GM19463 (cell line): ENCODE measurements at regions not wholly inside any gene's neighbourhood (a gene's known extent, or its start where the extent isn't known, plus 50 kb on each side); places are given as distances from the start of the nearest gene placed in this dataset.
"Not testable (repeated sequence)": the region's sequence is repeated elsewhere in the genome, so short reads cannot be mapped to it uniquely, and the experiment has no call there.

ENCODE experiments used
- ATAC-seq: cut with Tn5 transposase; IDR thresholded peaks from one replicate; pipeline ENCODE4 v1.9.1; 2021; ENCODE audit warnings: mild to moderate bottlenecking, moderate library complexity; ENCODE audit not compliant: unreplicated experiment

GRCh38 chr20:30895354-30895711 is 362.1 kb upstream of the DEFB115 start:
- ATAC-seq = not testable (repeated sequence)

DNA sequence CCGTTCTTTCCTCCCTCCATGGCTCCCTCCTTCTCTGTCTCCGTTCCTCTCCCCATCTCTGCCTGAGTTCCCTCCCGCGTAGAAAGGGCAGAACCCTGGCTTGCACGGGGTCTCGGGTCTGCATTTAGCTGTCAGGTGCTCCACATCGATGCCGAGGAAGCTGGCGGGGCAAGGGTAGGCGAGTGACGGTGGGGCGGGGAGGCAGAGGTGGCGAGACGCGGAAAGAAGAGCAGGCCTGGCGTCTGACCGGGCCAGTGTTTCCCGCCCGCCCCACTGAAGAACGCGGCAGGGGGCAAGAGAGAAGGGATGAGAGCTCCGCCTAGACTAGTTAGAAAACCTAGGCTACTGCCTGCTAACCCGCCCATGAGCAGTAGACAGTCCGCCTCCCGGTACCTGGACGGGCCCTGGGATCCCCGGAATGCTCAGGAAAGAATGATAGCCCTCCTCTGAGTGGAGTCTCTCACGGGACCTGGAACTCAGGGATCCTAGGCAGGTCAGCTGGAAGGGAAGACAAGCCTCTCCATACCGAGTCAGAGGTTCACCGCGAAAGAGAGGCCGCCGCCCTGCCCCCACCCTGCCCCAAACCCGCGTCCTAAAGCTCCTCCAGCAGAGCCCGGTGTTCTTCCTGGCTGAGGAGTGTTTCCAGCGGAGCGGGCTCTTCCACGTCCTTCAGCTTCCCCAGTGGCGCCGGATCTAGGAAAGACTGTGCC is 357.9 kb upstream of the DEFB115 start:
- not testable (repeated sequence) for ATAC-seq

GRCh38 chr20:30900080-30900719 is 357.3 kb upstream of the DEFB115 start:
- not testable (repeated sequence) for ATAC-seq

DNA sequence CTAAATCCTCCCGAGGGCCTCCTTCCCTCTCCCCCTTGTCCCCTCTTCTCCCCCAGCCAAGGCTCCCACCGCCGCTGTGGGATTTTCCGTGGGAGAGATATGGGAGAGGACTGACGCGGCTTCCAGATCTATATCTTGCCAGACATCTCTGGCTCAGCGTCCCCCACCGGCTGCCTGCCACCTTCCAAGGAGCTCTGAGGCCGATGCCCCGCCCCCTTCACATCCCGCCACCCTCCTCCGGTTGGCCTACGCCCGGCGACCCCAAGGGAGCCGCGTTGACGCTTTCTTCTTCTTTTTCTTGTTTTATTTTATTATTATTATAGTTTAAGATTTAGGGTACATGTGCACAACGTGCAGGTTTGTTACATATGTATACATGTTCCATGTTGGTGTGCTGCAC is 352.2 kb upstream of the DEFB115 start:
- not testable (repeated sequence) for ATAC-seq

GRCh38 chr20:30910937-30911725 is 346.3 kb upstream of the DEFB115 start:
- no peak for ATAC-seq

GRCh38 chr20:30911832-30912660 is 345.4 kb upstream of the DEFB115 start:
- ATAC-seq = not testable (repeated sequence)

GRCh38 chr20:30912661-30913026 is 344.8 kb upstream of the DEFB115 start:
- not testable (repeated sequence) for ATAC-seq

GRCh38 chr20:30916404-30916803 is 341.1 kb upstream of the DEFB115 start:
- ATAC-seq = not testable (repeated sequence)

- ATAC-seq = no peak
These were observed 337.8 kb upstream of the DEFB115 start for GRCh38 chr20:30919514-30920188.

GRCh38 chr20:30921286-30922071 is 336.0 kb upstream of the DEFB115 start:
- no peak for ATAC-seq

DNA sequence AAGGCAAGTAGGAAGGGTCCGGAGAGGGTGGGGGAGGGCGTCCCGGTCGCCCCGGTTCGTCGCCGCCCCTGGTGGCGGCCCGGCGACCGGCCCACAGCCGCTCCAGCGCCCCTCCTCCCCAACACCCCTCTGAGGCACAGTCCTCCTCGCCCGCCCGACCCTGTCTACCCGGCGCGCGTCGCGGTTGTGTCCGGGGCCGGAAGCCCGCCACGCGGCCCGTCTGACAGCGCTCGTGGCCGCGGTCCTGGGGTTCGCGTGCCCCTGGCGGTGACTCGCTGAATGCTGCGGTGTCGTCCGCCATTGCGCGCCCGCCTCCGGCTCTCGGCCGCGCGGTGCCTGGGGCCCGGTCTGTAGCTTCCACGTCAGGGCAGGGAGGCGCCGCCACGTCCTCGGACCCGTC is 335.3 kb upstream of the DEFB115 start:
- no peak for ATAC-seq

DNA sequence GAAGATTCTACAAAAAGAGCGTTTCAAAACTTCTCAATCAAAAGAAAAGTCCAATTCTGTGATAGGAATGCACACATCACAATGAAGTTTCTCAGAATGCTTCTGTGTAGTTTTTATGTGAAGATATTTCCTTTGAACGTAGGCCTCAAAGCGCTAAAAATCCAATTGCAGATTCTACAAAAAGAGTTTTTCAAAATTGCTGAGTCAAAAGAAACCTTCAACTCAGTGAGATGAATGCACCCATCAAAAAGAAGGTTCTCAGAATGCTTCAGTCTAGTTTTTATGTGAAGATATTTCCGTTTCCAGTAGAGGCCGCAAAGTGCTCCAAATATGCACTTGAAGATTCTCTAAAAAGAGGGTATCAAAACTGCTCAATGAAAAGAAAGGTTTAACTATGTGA is 319.7 kb upstream of the DEFB115 start:
- ATAC-seq = no peak

DNA sequence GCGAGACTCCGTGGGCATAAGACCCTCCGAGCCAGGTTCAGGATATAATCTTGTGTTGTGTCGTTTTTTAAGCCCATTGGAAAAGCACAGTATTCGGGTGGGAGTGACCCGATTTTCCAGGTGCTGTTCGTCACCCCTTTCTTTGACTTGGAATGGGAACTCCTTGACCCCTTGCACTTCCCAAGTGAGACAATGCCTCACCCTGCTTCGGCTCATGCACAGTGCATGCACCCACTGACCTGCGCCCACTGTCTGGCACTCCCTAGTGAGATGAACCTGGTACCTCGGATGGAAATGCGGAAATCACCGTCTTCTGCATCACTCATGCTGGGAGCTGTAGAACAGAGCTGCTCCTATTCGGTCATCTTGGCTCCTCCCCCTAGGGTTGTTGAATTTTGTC is 307.7 kb upstream of the DEFB115 start:
- ATAC-seq = no peak

- ATAC-seq = not testable (repeated sequence)
These were observed 306.4 kb upstream of the DEFB115 start for GRCh38 chr20:30951088-30951487.

DNA sequence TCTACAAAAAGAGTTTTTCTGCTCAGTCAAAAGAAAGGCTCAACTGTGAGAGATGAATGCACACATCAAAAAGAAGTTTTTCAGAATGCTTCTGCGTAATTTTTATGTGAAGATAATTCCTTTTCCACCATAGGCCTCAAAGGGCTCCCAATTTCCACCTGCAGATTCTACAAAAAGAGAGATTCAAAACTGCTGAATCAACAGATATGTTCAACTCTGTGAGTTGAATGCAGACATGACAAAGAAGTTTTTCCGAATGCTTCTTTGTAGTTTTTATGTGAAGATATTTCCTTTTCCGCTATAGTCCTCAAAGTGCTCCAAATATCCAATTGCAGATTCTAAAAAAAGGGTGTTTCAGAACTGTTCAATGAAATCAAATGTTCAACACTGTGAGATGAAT is 300.8 kb upstream of the DEFB115 start:
- ATAC-seq = not testable (repeated sequence)

- ATAC-seq = not testable (repeated sequence)
These were observed 298.3 kb upstream of the DEFB115 start for GRCh38 chr20:30959208-30959607.

DNA sequence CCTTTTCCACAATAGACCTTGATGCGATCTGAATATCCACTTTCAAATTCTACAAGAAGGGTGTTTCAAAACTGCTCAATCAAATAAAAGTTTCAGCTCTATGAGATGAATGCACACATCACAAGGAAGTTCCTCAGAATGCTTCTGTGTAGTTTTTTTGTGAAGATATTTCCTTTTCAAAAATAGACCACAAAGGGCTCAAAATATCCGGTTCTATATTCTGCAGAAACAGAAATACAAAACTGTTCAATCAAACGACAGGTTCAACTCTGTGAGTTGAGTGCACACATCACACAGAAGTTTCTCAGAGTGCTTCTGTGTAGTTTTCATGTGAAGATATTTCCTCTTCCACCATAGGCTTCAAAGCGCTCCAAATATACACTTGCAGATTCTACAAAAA is 293.9 kb upstream of the DEFB115 start:
- ATAC-seq = no peak

- not testable (repeated sequence) for ATAC-seq
These were observed 281.6 kb upstream of the DEFB115 start for GRCh38 chr20:30975859-30976258.

DNA sequence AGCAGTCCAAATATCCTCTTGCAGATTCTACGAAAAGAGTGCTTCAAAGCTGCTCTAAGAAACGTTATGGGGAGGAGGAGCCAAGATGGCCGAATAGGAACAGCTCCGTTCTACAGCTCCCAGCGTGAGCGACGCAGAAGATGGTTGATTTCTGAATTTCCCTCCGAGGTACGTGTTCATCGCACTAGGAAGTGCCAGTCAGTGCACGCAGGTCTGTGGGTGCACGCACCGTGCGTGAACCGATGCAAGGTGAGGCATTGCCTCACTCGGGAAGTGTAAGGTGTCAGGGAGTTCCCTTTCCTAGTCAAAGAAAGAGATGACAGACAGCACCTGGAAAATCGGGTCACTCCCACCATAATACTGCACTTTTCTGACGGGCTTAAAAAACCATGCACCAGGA is 272.1 kb upstream of the DEFB115 start:
- ATAC-seq = no peak
